BJ (cell line): ENCODE measurements at regions not wholly inside any gene's neighbourhood (a gene's known extent, or its start where the extent isn't known, plus 50 kb on each side); places are given as distances from the start of the nearest gene placed in this dataset.

ENCODE experiments used
- CTCF ChIA-PET: fragments of 350-600 bp; formaldehyde crosslinking; extraction: SDS; loops from one replicate; lab custom pipeline; 2021; ENCODE audit warnings: antibody characterized with exemption, inconsistent platforms; lab: Yijun Ruan, JAX
- POLR2A ChIA-PET: fragments of 300-600 bp; sonication (Branson Sonifier 250); formaldehyde crosslinking; extraction: SDS; loops from one replicate; lab custom pipeline; 2021; ENCODE audit warnings: antibody characterized with exemption; lab: Charles Lee
- DNase-seq: peaks from one replicate; pipeline ENCODE4 v3.0.0-alpha.2; 2011; ENCODE audit warnings: low read depth
- H3K27me3 ChIP-seq: 2 replicates; pipeline ENCODE4 v1.6.0; 2011; ENCODE audit warnings: low read length; ENCODE audit not compliant: control insufficient read depth, insufficient read depth
- H3K36me3 ChIP-seq: 2 replicates; pipeline ENCODE4 v1.5.1; 2011; ENCODE audit warnings: low read length; ENCODE audit not compliant: control insufficient read depth, insufficient read depth
- H3K4me3 ChIP-seq: 2 replicates; pipeline ENCODE4 v1.5.1; 2011; ENCODE audit warnings: low read depth, mild to moderate bottlenecking, control low read depth, low read length
- CTCF ChIP-seq: IDR thresholded peaks from 2 replicates; pipeline ENCODE4 v1.5.1; 2011; ENCODE audit warnings: low read depth, mild to moderate bottlenecking, control low read depth, inconsistent platforms, low read length, moderate library complexity; ENCODE audit not compliant: insufficient read depth

DNA sequence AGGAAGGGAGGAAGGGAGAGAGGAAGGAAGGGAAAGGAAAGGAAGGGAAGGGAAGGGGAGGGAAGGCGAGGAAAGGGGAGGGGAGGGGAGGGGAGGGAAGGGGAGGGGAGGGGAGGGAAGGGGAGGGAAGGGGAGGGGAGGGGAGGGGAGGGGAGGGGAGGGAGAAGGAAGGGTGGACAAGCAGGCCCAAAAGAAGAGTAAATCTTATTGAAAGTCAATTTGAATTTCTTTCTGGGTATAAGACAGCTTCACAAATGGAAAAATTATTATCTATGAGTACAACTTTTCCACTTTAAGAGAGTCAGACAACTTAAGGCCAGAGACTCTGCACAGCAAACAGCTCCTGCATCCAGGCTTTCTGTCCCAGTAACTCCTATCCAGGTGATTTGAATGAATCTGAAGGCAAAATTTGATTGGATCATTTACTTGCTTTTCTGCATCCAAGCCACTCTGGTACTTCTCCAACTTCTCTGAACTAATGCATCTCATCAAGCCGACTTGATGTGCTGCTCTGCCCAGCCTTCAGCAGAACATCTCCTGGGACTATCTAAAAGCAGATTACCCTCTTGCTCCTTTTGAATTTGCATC, 363.4 kb upstream of the KIF2A start:
- POLR2A ChIA-PET: no interaction called here

GRCh38 chr5:61943713-61944112, 362.3 kb upstream of the KIF2A start:
- DNase-seq: no peak
- no peaks in the 10 kb centered on the region for H3K27me3 ChIP-seq
- no peak overlapping the region for H3K4me3 ChIP-seq
- TF ChIP-seq CTCF: no peak
- CTCF ChIA-PET: interaction anchor here (1.5 kb wide), 1 partner anchor 10 kb away, joined by 5 read pairs; no protein-coding TSS in a partner anchor
- H3K36me3 ChIP-seq: no peaks in the 10 kb centered on the region
- POLR2A ChIA-PET: no interaction called here

More for the DNA sequence above, 363.4 kb upstream of the KIF2A start:
- CTCF ChIA-PET: interaction anchor here (1.5 kb wide), 1 partner anchor 9 kb away, joined by 5 read pairs; no protein-coding TSS in a partner anchor
- TF ChIP-seq CTCF: no peak
- H3K36me3 ChIP-seq: no peaks in the 10 kb centered on the region
- DNase-seq: no peak
- no peak overlapping the region for H3K4me3 ChIP-seq
- no peaks in the 10 kb centered on the region for H3K27me3 ChIP-seq

DNA sequence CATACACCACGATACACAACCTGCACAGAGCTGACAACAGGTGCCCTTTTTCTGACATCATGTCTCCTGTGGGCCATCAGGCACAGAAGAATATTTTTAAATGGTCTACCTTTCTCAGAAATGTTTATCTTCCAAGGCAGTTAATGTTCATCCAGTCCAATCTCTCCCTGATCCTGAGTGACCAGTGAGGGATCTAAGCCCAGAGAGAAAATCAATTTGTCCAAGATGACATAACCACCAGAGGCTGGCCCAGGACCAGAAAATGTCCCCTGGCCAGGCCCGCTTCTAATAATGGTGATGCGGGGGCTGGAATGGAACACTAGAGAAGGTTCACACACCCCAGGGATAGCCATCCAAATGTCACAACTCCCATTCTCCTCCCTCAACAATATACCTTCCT, 357.9 kb upstream of the KIF2A start:
- DNase-seq: no peak
- H3K27me3 ChIP-seq: no peaks in the 10 kb centered on the region
- TF ChIP-seq CTCF: no peak
- H3K4me3 ChIP-seq: no peak overlapping the region
- no peaks in the 10 kb centered on the region for H3K36me3 ChIP-seq
- CTCF ChIA-PET: no interaction called here
- POLR2A ChIA-PET: no interaction called here

- Histone ChIP-seq H3K36me3 (no peaks in the 10 kb centered on the region), H3K27me3 (no peaks in the 10 kb centered on the region), H3K4me3 (no peak overlapping the region)
- no peak for TF ChIP-seq CTCF
- DNase-seq: no peak
- ChIA-PET POLR2A (no interaction called here), CTCF (no interaction called here)
Observed at GRCh38 chr5:61949054-61949678, 356.8 kb upstream of the KIF2A start.

GRCh38 chr5:61949679-61950435, 356.1 kb upstream of the KIF2A start:
- ChIA-PET POLR2A (no interaction called here), CTCF (no interaction called here)
- Histone ChIP-seq H3K4me3 (no peak overlapping the region), H3K27me3 (no peaks in the 10 kb centered on the region), H3K36me3 (no peaks in the 10 kb centered on the region)
- no peak for DNase-seq
- no peak for TF ChIP-seq CTCF
